HEK293 (cell line): ENCODE measurements at regions not wholly inside any gene's neighbourhood (a gene's known extent, or its start where the extent isn't known, plus 50 kb on each side); places are given as distances from the start of the nearest gene placed in this dataset.

Source experiments
- KLF8 ChIP-seq: fragments of 450-650 bp; formaldehyde crosslinking; IDR thresholded peaks from 2 replicates; pipeline ENCODE4 v1.5.1; 2016; ENCODE audit warnings: missing biosample characterization, missing genetic modification characterization
- OVOL3 ChIP-seq: fragments of 450-650 bp; formaldehyde crosslinking; IDR thresholded peaks from 2 replicates; pipeline ENCODE4 v1.5.1; 2016; ENCODE audit warnings: missing biosample characterization, missing genetic modification characterization
- RBAK ChIP-seq: fragments of 450-650 bp; formaldehyde crosslinking; IDR thresholded peaks from 2 replicates; pipeline ENCODE4 v1.5.1; 2016; ENCODE audit warnings: missing biosample characterization, missing genetic modification characterization
- ZBTB8A ChIP-seq: fragments of 450-650 bp; formaldehyde crosslinking; IDR thresholded peaks from 2 replicates; pipeline ENCODE4 v1.5.1; 2016; ENCODE audit warnings: missing biosample characterization, missing genetic modification characterization
- ZNF114 ChIP-seq: fragments of 450-650 bp; formaldehyde crosslinking; IDR thresholded peaks from 2 replicates; pipeline ENCODE4 v1.5.0; 2017; ENCODE audit warnings: missing biosample characterization, missing genetic modification characterization
- ZNF169 ChIP-seq: fragments of 450-650 bp; formaldehyde crosslinking; IDR thresholded peaks from 2 replicates; pipeline ENCODE4 v1.5.1; 2016; ENCODE audit warnings: missing biosample characterization, missing genetic modification characterization
- ZNF350 ChIP-seq: fragments of 450-650 bp; formaldehyde crosslinking; IDR thresholded peaks from 2 replicates; pipeline ENCODE4 v1.5.0; 2017; ENCODE audit warnings: missing biosample characterization, mild to moderate bottlenecking, missing genetic modification characterization
- ZNF777 ChIP-seq: fragments of 450-650 bp; formaldehyde crosslinking; IDR thresholded peaks from 2 replicates; pipeline ENCODE4 v1.5.1; 2017; ENCODE audit warnings: missing biosample characterization, missing genetic modification characterization, borderline replicate concordance
- ZNF843 ChIP-seq: fragments of 450-650 bp; formaldehyde crosslinking; IDR thresholded peaks from 2 replicates; pipeline ENCODE4 v1.5.1; 2016; ENCODE audit warnings: missing biosample characterization, missing genetic modification characterization
- ZSCAN30 ChIP-seq: fragments of 450-650 bp; IDR thresholded peaks from 2 replicates; pipeline ENCODE4 v1.5.1; 2018; ENCODE audit warnings: missing biosample characterization, mild to moderate bottlenecking, missing genetic modification characterization, moderate library complexity
- TF ChIP-seq, protein P1 (sequence below): fragments of 450-650 bp; formaldehyde crosslinking; IDR thresholded peaks from 2 replicates; pipeline ENCODE4 v1.5.1; 2016; ENCODE audit warnings: missing biosample characterization, missing genetic modification characterization
- TF ChIP-seq, protein P2 (sequence below): fragments of 450-650 bp; formaldehyde crosslinking; IDR thresholded peaks from 2 replicates; pipeline ENCODE4 v1.5.1; 2016; ENCODE audit warnings: missing biosample characterization, missing genetic modification characterization
- TF ChIP-seq, protein P3 (sequence below): fragments of 450-650 bp; IDR thresholded peaks from 2 replicates; pipeline ENCODE4 v1.5.1; 2018; ENCODE audit warnings: missing biosample characterization, mild to moderate bottlenecking, missing genetic modification characterization
- TF ChIP-seq, protein P4 (sequence below): fragments of 450-650 bp; formaldehyde crosslinking; IDR thresholded peaks from 2 replicates; pipeline ENCODE4 v1.5.1; 2016; ENCODE audit warnings: missing biosample characterization, missing genetic modification characterization

DNA sequence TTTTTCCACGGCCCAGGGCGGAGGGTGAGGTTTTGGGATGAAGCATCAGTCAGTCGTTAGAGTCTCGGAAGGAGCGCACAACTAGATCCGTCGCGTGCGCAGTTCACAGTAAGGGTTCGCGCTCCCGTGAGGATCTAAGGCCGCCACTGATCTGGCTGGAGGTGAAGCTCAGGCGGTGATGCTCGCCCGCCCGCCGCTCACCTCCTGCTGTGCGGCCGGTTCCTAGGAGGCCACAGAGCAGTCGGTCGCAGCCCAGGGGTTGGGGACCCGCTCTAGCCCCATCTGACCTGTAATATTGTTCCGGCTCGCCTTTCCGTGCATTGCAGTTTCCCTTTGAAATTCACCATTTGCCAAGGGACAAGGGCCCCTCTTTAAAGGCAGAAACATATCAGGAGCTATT, 244.7 kb downstream of the TFAP2C start:
- TF ChIP-seq ZSCAN30 (tag by site-specific recombination) (no peak), ZNF777 (tag by site-specific recombination) (no peak), KLF8 (tag by site-specific recombination) (no peak), ZBTB8A (tag by site-specific recombination) (no peak), RBAK (tag by site-specific recombination) (no peak), ZNF114 (tag by site-specific recombination) (no peak), ZNF169 (no peak), ZNF843 (no peak), OVOL3 (tag by site-specific recombination) (no peak), ZNF350 (tag by site-specific recombination) (no peak)
- TF ChIP-seq, protein P1, sequence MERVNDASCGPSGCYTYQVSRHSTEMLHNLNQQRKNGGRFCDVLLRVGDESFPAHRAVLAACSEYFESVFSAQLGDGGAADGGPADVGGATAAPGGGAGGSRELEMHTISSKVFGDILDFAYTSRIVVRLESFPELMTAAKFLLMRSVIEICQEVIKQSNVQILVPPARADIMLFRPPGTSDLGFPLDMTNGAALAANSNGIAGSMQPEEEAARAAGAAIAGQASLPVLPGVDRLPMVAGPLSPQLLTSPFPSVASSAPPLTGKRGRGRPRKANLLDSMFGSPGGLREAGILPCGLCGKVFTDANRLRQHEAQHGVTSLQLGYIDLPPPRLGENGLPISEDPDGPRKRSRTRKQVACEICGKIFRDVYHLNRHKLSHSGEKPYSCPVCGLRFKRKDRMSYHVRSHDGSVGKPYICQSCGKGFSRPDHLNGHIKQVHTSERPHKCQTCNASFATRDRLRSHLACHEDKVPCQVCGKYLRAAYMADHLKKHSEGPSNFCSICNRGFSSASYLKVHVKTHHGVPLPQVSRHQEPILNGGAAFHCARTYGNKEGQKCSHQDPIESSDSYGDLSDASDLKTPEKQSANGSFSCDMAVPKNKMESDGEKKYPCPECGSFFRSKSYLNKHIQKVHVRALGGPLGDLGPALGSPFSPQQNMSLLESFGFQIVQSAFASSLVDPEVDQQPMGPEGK (tag by site-specific recombination): no peak
- TF ChIP-seq, protein P2, sequence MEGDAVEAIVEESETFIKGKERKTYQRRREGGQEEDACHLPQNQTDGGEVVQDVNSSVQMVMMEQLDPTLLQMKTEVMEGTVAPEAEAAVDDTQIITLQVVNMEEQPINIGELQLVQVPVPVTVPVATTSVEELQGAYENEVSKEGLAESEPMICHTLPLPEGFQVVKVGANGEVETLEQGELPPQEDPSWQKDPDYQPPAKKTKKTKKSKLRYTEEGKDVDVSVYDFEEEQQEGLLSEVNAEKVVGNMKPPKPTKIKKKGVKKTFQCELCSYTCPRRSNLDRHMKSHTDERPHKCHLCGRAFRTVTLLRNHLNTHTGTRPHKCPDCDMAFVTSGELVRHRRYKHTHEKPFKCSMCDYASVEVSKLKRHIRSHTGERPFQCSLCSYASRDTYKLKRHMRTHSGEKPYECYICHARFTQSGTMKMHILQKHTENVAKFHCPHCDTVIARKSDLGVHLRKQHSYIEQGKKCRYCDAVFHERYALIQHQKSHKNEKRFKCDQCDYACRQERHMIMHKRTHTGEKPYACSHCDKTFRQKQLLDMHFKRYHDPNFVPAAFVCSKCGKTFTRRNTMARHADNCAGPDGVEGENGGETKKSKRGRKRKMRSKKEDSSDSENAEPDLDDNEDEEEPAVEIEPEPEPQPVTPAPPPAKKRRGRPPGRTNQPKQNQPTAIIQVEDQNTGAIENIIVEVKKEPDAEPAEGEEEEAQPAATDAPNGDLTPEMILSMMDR (tag by site-specific recombination): no peak
- TF ChIP-seq, protein P3, sequence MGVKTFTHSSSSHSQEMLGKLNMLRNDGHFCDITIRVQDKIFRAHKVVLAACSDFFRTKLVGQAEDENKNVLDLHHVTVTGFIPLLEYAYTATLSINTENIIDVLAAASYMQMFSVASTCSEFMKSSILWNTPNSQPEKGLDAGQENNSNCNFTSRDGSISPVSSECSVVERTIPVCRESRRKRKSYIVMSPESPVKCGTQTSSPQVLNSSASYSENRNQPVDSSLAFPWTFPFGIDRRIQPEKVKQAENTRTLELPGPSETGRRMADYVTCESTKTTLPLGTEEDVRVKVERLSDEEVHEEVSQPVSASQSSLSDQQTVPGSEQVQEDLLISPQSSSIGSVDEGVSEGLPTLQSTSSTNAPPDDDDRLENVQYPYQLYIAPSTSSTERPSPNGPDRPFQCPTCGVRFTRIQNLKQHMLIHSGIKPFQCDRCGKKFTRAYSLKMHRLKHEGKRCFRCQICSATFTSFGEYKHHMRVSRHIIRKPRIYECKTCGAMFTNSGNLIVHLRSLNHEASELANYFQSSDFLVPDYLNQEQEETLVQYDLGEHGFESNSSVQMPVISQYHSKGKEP (tag by site-specific recombination): no peak
- TF ChIP-seq, protein P4, sequence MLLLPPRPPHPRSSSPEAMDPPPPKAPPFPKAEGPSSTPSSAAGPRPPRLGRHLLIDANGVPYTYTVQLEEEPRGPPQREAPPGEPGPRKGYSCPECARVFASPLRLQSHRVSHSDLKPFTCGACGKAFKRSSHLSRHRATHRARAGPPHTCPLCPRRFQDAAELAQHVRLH (tag by site-specific recombination): no peak
